ENCODE measurements at regions not wholly inside any gene's neighbourhood (a gene's known extent, or its start where the extent isn't known, plus 50 kb on each side); places are given as distances from the start of the nearest gene placed in this dataset.

- no peak overlapping the region for H2AFZ ChIP-seq
- no peak overlapping the region for H3K4me3 ChIP-seq
- peaks cover 3% of the 10 kb centered on the region for H3K27me3 Mint-ChIP-seq (ENCODE audit: insufficient read depth, low read depth, poor library complexity)
- DNase-seq (ENCODE audit: low spot score): no peak
- TF ChIP-seq ZNF114 (CRISPR knock-in tag; IDR thresholded peaks at IDR 0.05): no peak
- no peak for TF ChIP-seq JUNB (IDR thresholded peaks at IDR 0.05; ENCODE audit: unreplicated experiment)
- TF ChIP-seq POLR2AphosphoS5 (IDR thresholded peaks at IDR 0.05; ENCODE audit: low read depth): no peak
- TF ChIP-seq REST (IDR thresholded peaks at IDR 0.05; ENCODE audit: unreplicated experiment): no peak
- TF ChIP-seq ETS1 (IDR thresholded peaks at IDR 0.05): no peak
- TF ChIP-seq NANOG (IDR thresholded peaks at IDR 0.05; ENCODE audit: borderline replicate concordance): no peak
- TF ChIP-seq CTCF (conservative IDR thresholded peaks at IDR 0.05; ENCODE audit: low read depth in 2 of 2): no peak
- TF ChIP-seq EZH2phosphoT487 (IDR thresholded peaks at IDR 0.05; ENCODE audit: unreplicated experiment): no peak
- TF ChIP-seq CREB1 (CRISPR knock-in tag; IDR thresholded peaks at IDR 0.05; ENCODE audit: low read depth): no peak
- no peak for TF ChIP-seq EZH2 (IDR thresholded peaks at IDR 0.05; ENCODE audit: low read depth, unreplicated experiment)
- no peak for TF ChIP-seq STAT1 (IDR thresholded peaks at IDR 0.05; ENCODE audit: unreplicated experiment)
- no peak for TF ChIP-seq ZNF462 (CRISPR knock-in tag; IDR thresholded peaks at IDR 0.05)
- no peak for TF ChIP-seq ZNF331 (CRISPR knock-in tag; IDR thresholded peaks at IDR 0.05; ENCODE audit: low read depth)
- no peaks in the 10 kb centered on the region for H3K79me2 ChIP-seq (replicated peaks; ENCODE audit: insufficient read depth)
- peaks cover 22% of the 10 kb centered on the region for H3K4me1 Mint-ChIP-seq
- peaks cover 5% of the 10 kb centered on the region for H3K9me3 Mint-ChIP-seq
- no peak overlapping the region for H3K27ac ChIP-seq (ENCODE audit: low read depth)
- no peak overlapping the region for H3K4me2 ChIP-seq
- no peaks in the 10 kb centered on the region for H4K20me1 ChIP-seq (replicated peaks; ENCODE audit: insufficient read depth)
- no peaks in the 10 kb centered on the region for H3K9me2 ChIP-seq (ENCODE audit: insufficient read depth)
- H3K36me3 Mint-ChIP-seq (ENCODE audit: low read depth): peaks cover 39% of the 10 kb centered on the region
- no peaks in the 10 kb centered on the region for H3K36me3 ChIP-seq (ENCODE audit: insufficient read depth)
- no peak overlapping the region for H3K27ac Mint-ChIP-seq
- no peaks in the 10 kb centered on the region for H3F3A ChIP-seq (replicated peaks; ENCODE audit: low read depth)
- ATAC-seq: peak; percentile 36; the same call in 2 of the 3 replicates
- no peaks in the 10 kb centered on the region; the same call in 1 of the 2 replicates for H3K4me1 ChIP-seq (ENCODE audit: insufficient read depth)
- no peaks in the 10 kb centered on the region for H3K27me3 ChIP-seq (ENCODE audit: insufficient read depth)
- H3K4me3 Mint-ChIP-seq: no peak overlapping the region
These were observed 364.9 kb downstream of the SHANK2 start for GRCh38 chr11:70887542-70887827.

Measured in GM23338 (cell line).